ENCODE measurements at regions not wholly inside any gene's neighbourhood (a gene's known extent, or its start where the extent isn't known, plus 50 kb on each side); places are given as distances from the start of the nearest gene placed in this dataset.

GRCh38 chr10:111873621-111874135 lies 309.9 kb downstream of the GPAM start:
- intact Hi-C loops (cut with micrococcal nuclease), result no loop called here

DNA sequence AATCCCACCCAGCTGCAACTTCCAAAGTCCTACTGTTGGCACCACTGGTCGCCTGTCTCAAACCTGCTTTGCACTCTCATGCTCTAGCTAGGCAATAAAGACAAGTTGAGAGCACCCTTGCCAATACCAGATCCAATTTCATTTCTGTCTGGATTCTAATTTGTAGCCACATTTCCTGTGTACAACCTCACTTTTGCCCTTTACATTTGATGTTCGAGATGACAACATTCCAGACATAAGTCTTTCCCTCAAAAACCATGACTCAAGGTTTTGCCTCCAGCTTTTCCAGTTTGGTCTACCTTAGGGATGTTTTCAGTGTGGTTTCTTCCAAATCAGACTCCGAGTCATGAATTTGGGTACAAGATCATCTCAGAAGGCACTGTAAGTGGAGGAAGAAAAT lies 309.0 kb downstream of the GPAM start:
- intact Hi-C loops (cut with micrococcal nuclease), result no loop called here

GRCh38 chr10:111875725-111876124 lies 307.8 kb downstream of the GPAM start:
- intact Hi-C loops (cut with micrococcal nuclease), result no loop called here

- intact Hi-C loops (cut with micrococcal nuclease), result no loop called here
Observed at GRCh38 chr10:111877258-111877657, 306.3 kb downstream of the GPAM start.

DNA sequence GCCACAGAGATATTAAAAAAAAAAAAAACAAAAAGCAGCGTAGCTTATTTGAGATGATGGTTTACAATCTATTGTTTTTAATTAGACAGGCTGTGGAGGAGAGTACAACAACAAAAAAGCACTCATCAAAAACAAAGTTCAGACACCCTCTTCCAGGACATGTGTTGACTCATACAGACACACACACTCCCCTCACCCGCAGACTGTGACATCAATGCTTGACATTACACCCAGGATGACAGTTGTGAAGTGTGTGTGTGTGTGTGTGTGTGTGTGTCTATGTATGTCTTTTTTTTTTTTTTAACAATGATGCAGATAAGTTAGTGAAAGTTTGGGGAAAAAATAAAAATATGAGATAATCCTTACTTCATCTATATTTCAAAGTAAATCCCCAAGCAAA lies 303.6 kb downstream of the GPAM start:
- intact Hi-C loops (cut with micrococcal nuclease), result no loop called here

- intact Hi-C loops (cut with micrococcal nuclease), result no loop called here
Observed at GRCh38 chr10:111885046-111885445, 298.5 kb downstream of the GPAM start.

DNA sequence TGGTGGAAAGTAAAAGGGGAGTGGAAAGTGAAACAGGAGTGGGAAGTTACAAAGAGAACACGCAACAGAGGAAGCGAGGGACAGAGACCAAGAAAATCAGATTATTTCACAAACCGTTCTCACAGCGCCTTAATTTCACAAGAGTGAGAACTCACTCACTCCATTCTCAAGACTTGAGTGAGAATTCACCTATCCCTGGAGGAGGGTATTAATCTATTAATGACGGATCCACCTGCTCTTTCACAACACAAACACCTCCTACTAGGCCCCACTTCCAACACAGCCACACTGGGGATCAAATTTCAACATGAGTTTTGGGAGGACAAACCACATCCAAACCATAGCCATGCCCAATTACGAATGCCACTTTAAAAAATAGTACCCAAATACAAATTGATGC lies 297.6 kb downstream of the GPAM start:
- intact Hi-C loops (cut with micrococcal nuclease), result no loop called here

DNA sequence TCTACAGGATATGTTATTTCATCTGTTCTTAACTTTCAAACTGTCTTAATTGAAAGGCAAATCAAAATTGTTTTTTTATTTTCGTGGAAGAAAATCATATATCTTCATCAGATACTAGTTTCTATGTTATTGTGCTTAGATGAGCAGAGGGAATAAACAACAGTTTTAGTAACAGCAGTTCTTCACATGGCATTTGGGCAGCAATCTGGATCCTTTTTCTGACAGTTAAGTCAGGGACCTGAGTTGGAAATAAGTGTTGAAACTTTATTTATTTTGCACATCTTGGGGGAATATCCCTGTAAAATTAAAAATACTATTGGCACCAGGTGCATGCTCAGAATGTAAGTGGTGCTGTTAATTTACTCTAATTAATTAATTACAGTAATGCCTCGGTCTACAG lies 296.3 kb downstream of the GPAM start:
- intact Hi-C loops (cut with micrococcal nuclease), result no loop called here

GRCh38 chr10:111890046-111890445 lies 293.5 kb downstream of the GPAM start:
- intact Hi-C loops (cut with micrococcal nuclease), result no loop called here

- intact Hi-C loops (cut with micrococcal nuclease), result no loop called here
Observed at GRCh38 chr10:111916011-111916410, 267.6 kb downstream of the GPAM start.

DNA sequence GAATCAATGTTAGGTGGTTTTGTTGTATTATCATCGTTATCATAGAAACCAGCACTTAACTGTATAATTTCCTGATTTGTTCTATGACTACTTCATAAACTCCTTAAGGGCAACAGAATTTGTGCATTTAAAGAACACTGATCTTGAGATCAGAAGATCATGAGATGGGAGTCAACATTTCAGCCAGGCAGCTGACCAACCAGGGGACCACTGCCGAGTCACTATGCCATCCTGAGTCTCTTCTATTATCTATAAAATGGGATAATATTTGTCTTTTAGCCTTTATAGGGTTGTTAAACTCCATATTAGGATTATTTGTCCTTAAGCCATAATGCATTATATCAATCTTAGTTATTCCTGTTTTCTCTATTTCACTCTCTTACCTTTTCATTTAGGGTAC lies 261.7 kb downstream of the GPAM start:
- intact Hi-C loops (cut with micrococcal nuclease), result no loop called here

- intact Hi-C loops (cut with micrococcal nuclease), result no loop called here
Observed at GRCh38 chr10:111923032-111923431, 260.5 kb downstream of the GPAM start.

GRCh38 chr10:111926286-111926685 lies 257.3 kb downstream of the GPAM start:
- intact Hi-C loops (cut with micrococcal nuclease), result no loop called here

DNA sequence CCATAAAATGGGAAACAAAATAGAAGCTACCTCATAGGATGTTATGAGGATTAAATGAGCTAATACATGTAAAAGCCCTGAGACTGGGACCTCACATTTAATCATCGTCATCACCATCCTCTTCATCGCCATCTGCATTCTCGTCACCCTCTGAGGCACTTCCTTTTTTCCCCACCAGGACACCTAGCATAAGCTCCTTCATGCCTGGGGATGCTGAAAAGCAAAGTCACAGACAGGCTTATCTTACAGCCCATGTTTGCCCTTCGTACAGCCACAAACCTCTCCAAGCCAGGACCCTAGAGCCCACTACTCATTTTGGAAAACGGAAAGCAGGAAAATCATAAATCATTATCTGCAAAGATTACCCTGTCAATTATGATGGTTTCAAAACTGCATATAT lies 249.6 kb downstream of the GPAM start:
- intact Hi-C loops (cut with micrococcal nuclease), result no loop called here

GRCh38 chr10:111934931-111935330 lies 248.6 kb downstream of the GPAM start:
- intact Hi-C loops (cut with micrococcal nuclease), result no loop called here

DNA sequence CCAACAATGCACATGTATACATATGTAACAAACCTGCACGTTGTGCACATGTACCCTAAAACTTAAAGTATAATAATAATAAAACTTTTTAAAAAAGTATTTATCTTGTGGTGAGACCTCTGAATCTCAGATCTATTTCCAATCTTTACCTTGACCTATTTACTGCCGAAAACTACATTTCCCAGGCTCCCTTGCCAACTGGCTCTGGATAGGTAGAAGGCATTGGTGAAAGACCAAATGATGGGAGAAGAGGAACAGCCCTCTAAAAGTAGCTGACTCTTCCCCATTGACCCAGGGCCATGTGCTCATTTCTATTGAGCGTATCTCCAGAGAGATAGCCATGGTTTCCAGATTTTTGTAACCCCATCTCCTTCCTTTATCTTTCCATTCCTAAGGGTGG lies 247.4 kb downstream of the GPAM start:
- intact Hi-C loops (cut with micrococcal nuclease), result no loop called here

- intact Hi-C loops (cut with micrococcal nuclease), result no loop called here
Observed at GRCh38 chr10:111944331-111944730, 239.2 kb downstream of the GPAM start.

DNA sequence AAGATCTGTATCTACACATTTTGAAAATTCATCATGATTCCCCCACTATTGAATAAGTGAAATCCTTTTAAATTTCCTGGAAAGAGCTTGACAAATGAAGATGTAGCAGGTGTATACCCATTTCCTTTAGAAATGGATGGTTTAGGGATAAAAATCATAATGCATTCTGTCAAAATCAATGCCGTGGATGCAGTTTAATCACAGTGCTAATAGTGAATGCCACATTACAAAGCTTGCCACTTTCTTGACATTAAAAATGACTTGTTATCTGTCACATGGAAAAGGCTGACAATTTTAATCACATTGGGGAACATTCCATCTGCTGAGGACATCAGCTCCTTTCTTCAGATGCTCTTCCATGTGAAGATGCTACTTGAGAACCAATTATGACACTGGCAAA lies 229.6 kb downstream of the GPAM start:
- intact Hi-C loops (cut with micrococcal nuclease), result no loop called here

GRCh38 chr10:111954386-111954785 lies 229.2 kb downstream of the GPAM start:
- intact Hi-C loops (cut with micrococcal nuclease), result no loop called here

DNA sequence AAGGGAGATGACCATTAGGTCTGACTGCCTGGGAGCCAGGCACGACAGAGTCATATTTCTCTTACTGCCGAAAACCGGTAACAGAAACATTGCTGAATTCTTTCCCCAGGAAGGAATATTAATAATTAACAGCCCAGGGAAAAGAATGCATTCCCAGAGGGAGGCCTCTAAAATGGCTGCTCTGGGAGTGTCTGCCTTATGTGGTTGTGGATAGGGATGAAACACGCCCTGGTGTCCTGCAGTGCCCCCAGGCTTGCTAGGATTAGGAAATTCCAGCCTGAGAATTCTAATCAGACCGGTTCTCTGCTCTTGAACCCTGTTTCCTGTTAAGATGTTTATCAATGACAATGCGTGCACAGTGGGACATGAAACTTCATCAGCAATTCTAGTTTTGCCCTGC lies 226.7 kb downstream of the GPAM start:
- intact Hi-C loops (cut with micrococcal nuclease), result no loop called here

- intact Hi-C loops (cut with micrococcal nuclease), result no loop called here
Observed at GRCh38 chr10:111962951-111963350, 220.6 kb downstream of the GPAM start.

DNA sequence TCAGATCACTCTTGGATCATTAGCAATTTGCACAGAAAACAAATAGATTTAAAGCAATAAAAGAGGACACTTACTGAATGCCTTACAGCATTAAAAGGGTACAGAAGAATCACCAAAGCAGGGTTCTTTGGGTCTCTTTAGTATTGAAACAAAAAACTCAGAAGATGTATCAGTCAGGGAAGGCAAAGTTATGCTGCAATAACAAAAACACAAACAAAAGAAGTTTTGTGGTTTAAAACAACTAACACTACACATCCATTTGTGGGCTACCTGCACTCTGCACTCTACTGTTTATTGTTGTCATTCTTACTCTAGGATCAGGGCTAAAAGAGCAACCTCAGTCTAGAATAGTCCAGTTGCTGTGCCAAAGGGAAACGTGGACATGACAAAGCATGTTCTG lies 216.4 kb downstream of the GPAM start:
- intact Hi-C loops (cut with micrococcal nuclease), result no loop called here

DNA sequence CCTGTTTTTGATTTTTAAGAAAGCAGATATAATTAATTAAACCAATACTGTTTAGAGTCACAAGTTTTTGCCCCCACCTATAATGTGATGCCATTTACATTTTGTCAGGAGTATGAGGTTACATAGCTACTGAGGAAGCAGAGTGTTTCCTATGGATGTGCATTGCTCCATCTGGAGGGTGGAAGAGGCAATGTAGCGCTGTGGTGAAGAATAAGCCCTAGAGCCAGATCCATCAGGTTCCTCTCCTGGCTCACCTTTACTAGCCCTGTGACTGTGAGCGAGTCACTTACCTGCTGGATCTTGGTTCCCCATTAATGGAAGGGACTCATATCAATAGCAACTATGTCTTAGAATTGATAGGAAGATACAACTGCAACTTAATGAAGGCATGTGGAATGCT lies 216.0 kb downstream of the GPAM start:
- intact Hi-C loops (cut with micrococcal nuclease), result no loop called here

DNA sequence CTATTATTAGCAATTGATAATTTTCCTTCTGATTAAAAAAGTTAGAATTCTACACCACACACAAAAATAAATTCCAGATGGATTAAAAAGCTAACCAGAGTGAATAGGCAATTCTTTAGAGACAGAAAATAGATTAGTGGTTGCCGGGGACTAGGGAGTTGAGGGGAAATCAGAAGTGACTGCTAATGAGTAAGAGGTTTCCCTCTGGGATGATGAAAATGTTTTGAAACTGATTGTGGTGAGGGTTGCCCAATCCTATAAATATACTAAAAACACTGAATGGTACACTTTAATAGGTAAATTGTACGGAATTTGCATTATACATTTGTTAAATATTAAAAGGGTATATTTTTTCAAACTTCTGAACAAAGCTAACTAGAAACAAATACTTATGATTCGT lies 214.9 kb downstream of the GPAM start:
- intact Hi-C loops (cut with micrococcal nuclease), result no loop called here
